ENCODE measurements at regions not wholly inside any gene's neighbourhood (a gene's known extent, or its start where the extent isn't known, plus 50 kb on each side); places are given as distances from the start of the nearest gene placed in this dataset.

GRCh38 chr1:208509072-208509471, 264.9 kb upstream of the PLXNA2 start:
- no peaks in the 10 kb centered on the region for H3K36me3 ChIP-seq
- TF ChIP-seq POLR2A (IDR thresholded peaks at IDR 0.05) (no peak), EP300 (IDR thresholded peaks at IDR 0.05) (no peak), CTCF (IDR thresholded peaks at IDR 0.05) (no peak)
- H3K4me3 ChIP-seq: no peak overlapping the region
- H3K4me1 ChIP-seq (ENCODE audit: insufficient read depth): no peaks in the 10 kb centered on the region
- no peaks in the 10 kb centered on the region for H3K27me3 ChIP-seq
- 65 to 73% (median 72%) methylated on average over 2 of the region's 2 CpGs for WGBS, 3 donors
- intact Hi-C loops (cut with DNase I): no loop called here
- H3K9me3 ChIP-seq: no peaks in the 10 kb centered on the region
- no peak overlapping the region for H3K27ac ChIP-seq
- no peak for DNase-seq

- no peaks in the 10 kb centered on the region for H3K36me3 ChIP-seq
- H3K9me3 ChIP-seq: no peaks in the 10 kb centered on the region
- no peak overlapping the region for H3K4me3 ChIP-seq
- no peak for DNase-seq
- TF ChIP-seq CTCF (IDR thresholded peaks at IDR 0.05): no peak
- no peak for TF ChIP-seq EP300 (IDR thresholded peaks at IDR 0.05)
- TF ChIP-seq POLR2A (IDR thresholded peaks at IDR 0.05): no peak
- H3K27ac ChIP-seq: no peak overlapping the region
- intact Hi-C loops (cut with DNase I): no loop called here
- no peaks in the 10 kb centered on the region for H3K27me3 ChIP-seq
- H3K4me1 ChIP-seq (ENCODE audit: insufficient read depth): no peaks in the 10 kb centered on the region
- WGBS, 3 donors: 91 to 93% (median 92%) methylated on average over 5 of the region's 5 CpGs
These were observed 266.2 kb upstream of the PLXNA2 start for GRCh38 chr1:208510192-208510952.

GRCh38 chr1:208511242-208511860, 267.2 kb upstream of the PLXNA2 start:
- intact Hi-C loops (cut with DNase I): no loop called here
- 57 to 72% (median 58%) methylated on average over 6 of the region's 6 CpGs for WGBS, 3 donors
- DNase-seq: no peak
- TF ChIP-seq CTCF (IDR thresholded peaks at IDR 0.05) (no peak), POLR2A (IDR thresholded peaks at IDR 0.05) (no peak), EP300 (IDR thresholded peaks at IDR 0.05) (no peak)
- Histone ChIP-seq H3K36me3 (no peaks in the 10 kb centered on the region), H3K4me1 (ENCODE audit: insufficient read depth) (no peaks in the 10 kb centered on the region), H3K27ac (no peak overlapping the region), H3K27me3 (no peaks in the 10 kb centered on the region), H3K9me3 (no peaks in the 10 kb centered on the region), H3K4me3 (no peak overlapping the region)

- H3K9me3 ChIP-seq: no peaks in the 10 kb centered on the region
- intact Hi-C loops (cut with DNase I): no loop called here
- H3K36me3 ChIP-seq: no peaks in the 10 kb centered on the region
- H3K27ac ChIP-seq: no peak overlapping the region
- H3K4me1 ChIP-seq (ENCODE audit: insufficient read depth): no peaks in the 10 kb centered on the region
- DNase-seq: no peak
- WGBS, 3 donors: 65 to 74% (median 66%) methylated on average over 2 of the region's 2 CpGs
- no peak for TF ChIP-seq CTCF (IDR thresholded peaks at IDR 0.05)
- no peak for TF ChIP-seq EP300 (IDR thresholded peaks at IDR 0.05)
- TF ChIP-seq POLR2A (IDR thresholded peaks at IDR 0.05): no peak
- no peak overlapping the region for H3K4me3 ChIP-seq
- no peaks in the 10 kb centered on the region for H3K27me3 ChIP-seq
These were observed 269.6 kb upstream of the PLXNA2 start for GRCh38 chr1:208513799-208514198.
